ENCODE measurements at regions not wholly inside any gene's neighbourhood (a gene's known extent, or its start where the extent isn't known, plus 50 kb on each side); places are given as distances from the start of the nearest gene placed in this dataset.

DNA sequence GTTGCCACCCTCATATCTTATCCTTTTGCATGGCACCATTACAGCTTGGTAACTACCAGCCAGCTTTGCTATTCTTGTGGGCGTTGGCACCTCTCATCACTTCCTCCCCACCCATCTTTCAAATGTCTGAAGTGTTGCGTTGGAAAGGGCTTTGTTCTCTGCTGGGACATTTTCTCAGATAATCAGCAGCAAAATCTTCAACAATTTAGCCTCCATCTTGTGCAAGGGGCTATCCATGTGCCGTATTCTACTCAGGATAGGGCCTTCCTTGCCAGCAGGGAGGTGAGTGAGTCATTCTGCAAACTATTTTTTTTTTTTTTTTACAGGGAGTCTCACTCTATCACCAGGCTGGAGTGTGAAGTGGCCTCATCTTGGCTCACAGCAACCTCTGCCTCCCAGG lies 62.1 kb upstream of the NUDT12 start:
- Histone ChIP-seq H3K4me3 (no peak overlapping the region), H3K27me3 (no peaks in the 10 kb centered on the region), H3K36me3 (no peaks in the 10 kb centered on the region), H3K27ac (no peak overlapping the region), H3K4me1 (no peaks in the 10 kb centered on the region), H3K9me3 (no peaks in the 10 kb centered on the region)
- TF ChIP-seq CTCF (IDR thresholded peaks at IDR 0.05) = no peak
- DNase-seq (ENCODE audit: low spot score) = no peak

DNA sequence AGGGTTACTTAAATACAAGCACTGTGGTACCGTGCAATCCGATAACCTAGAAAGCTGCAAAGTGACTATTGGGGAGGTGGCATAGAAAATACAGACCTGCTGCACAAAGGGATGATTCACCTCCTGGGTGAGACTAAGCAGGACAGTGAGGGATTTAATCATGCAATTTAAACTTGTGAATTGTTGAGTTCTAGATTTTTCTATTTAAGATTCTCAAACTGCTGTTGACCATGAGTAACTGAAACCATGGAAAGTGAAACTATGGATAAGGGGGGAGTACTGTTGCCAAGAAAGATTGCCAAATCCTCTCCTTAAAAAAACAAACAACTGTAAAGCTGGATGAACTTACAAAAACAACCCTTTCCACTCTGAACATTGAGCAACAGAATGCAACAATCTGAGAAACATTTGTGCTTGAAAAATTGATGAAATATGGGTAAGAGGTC lies 61.5 kb upstream of the NUDT12 start:
- Histone ChIP-seq H3K4me1 (no peaks in the 10 kb centered on the region), H3K9me3 (no peaks in the 10 kb centered on the region), H3K27me3 (no peaks in the 10 kb centered on the region), H3K36me3 (no peaks in the 10 kb centered on the region), H3K4me3 (no peak overlapping the region), H3K27ac (no peak overlapping the region)
- no peak for DNase-seq (ENCODE audit: low spot score)
- no peak for TF ChIP-seq CTCF (IDR thresholded peaks at IDR 0.05)

DNA sequence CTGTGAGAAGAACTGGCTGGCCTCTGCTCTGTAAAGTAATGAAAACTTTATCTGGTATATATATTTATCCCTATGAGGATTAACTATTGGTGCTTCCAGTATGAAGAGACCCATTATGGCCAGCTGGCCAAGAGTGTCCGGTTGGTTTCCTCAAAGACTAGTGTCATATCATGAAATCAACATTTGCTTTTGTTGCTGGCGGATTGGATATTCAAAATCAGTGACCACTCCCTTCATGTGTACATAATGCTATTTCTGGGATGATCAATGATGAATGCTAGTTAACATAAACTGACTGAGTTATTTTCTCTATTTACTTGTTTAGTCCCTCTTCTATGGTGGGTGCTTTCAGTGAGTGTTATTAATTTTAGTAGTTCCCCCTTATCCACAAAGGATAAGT lies 60.8 kb upstream of the NUDT12 start:
- no peaks in the 10 kb centered on the region for H3K36me3 ChIP-seq
- H3K27ac ChIP-seq = no peak overlapping the region
- H3K9me3 ChIP-seq = no peaks in the 10 kb centered on the region
- H3K27me3 ChIP-seq = no peaks in the 10 kb centered on the region
- H3K4me3 ChIP-seq = no peak overlapping the region
- no peak for DNase-seq (ENCODE audit: low spot score)
- H3K4me1 ChIP-seq = no peaks in the 10 kb centered on the region
- TF ChIP-seq CTCF (IDR thresholded peaks at IDR 0.05) = no peak

GRCh38 chr5:103621548-103621930 lies 59.0 kb upstream of the NUDT12 start:
- no peaks in the 10 kb centered on the region for H3K36me3 ChIP-seq
- TF ChIP-seq CTCF (IDR thresholded peaks at IDR 0.05) = no peak
- no peaks in the 10 kb centered on the region for H3K4me1 ChIP-seq
- H3K4me3 ChIP-seq = no peak overlapping the region
- no peaks in the 10 kb centered on the region for H3K9me3 ChIP-seq
- H3K27ac ChIP-seq = no peak overlapping the region
- DNase-seq (ENCODE audit: low spot score) = no peak
- H3K27me3 ChIP-seq = no peaks in the 10 kb centered on the region

DNA sequence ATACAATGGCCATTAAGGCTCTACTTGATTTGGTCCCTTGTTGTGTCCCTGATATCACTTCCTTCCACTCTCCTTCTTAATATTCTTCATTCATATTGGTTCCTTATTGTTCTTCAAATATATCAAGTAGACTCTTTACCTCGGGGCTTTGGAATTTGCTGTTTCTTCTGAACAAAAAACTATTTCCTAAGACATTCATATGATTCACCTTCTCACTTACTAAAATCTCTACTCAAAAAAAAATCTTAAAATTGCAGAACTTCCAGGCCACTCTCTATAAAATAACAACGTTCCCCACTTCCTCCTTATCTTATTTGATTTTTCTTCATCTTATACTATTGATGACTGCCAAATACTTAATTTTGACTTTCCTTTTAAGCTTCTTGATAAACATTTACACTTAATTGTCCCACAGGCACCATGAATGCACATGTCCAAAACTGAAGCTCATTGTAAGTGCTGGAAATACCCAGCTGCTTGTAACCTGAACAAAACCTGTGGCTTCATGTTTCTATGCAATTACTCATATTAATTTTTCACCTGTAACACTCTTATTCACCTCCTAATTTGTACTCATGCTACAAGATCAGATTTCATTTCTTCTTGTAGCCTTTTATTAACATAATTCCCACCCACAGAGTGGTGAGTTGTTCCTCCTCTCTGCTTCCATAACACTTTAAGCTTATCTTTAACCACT lies 58.4 kb upstream of the NUDT12 start:
- Histone ChIP-seq H3K4me1 (no peaks in the 10 kb centered on the region), H3K27me3 (no peaks in the 10 kb centered on the region), H3K4me3 (no peak overlapping the region), H3K9me3 (no peaks in the 10 kb centered on the region), H3K36me3 (no peaks in the 10 kb centered on the region), H3K27ac (no peak overlapping the region)
- DNase-seq (ENCODE audit: low spot score) = no peak
- no peak for TF ChIP-seq CTCF (IDR thresholded peaks at IDR 0.05)

- no peaks in the 10 kb centered on the region for H3K4me1 ChIP-seq
- H3K27ac ChIP-seq = no peak overlapping the region
- no peaks in the 10 kb centered on the region for H3K9me3 ChIP-seq
- H3K36me3 ChIP-seq = no peaks in the 10 kb centered on the region
- no peak for TF ChIP-seq CTCF (IDR thresholded peaks at IDR 0.05)
- no peak overlapping the region for H3K4me3 ChIP-seq
- DNase-seq (ENCODE audit: low spot score) = no peak
- no peaks in the 10 kb centered on the region for H3K27me3 ChIP-seq
Observed at GRCh38 chr5:103617913-103618312, 55.3 kb upstream of the NUDT12 start.
